ENCODE measurements at regions not wholly inside any gene's neighbourhood (a gene's known extent, or its start where the extent isn't known, plus 50 kb on each side); places are given as distances from the start of the nearest gene placed in this dataset.

- TF ChIP-seq ATF3 (IDR thresholded peaks at IDR 0.05; ENCODE audit: borderline replicate concordance, extremely low read depth, low read depth, low read length) (no peak), POLR2AphosphoS5 (IDR thresholded peaks at IDR 0.05; ENCODE audit: low read length) (no peak), POLR2A (IDR thresholded peaks at IDR 0.05; ENCODE audit: low read depth, low read length) (no peak), CTCF (IDR thresholded peaks at IDR 0.05 in 2 of 3, conservative IDR thresholded peaks at IDR 0.05 in 1 of 3; ENCODE audit: control insufficient read depth in 2 of 3, extremely low read depth in 1 of 3, insufficient read depth in 1 of 3, low read depth in 3 of 3, low read length in 3 of 3) (no peak), RAD51 (IDR thresholded peaks at IDR 0.05) (no peak), MXI1 (IDR thresholded peaks at IDR 0.05; ENCODE audit: low read depth, low read length) (no peak), SMC3 (IDR thresholded peaks at IDR 0.05; ENCODE audit: borderline replicate concordance, low read length) (no peak), ZBTB11 (CRISPR knock-in tag; IDR thresholded peaks at IDR 0.05) (no peak), BMI1 (IDR thresholded peaks at IDR 0.05; ENCODE audit: borderline replicate concordance) (no peak), SUZ12 (IDR thresholded peaks at IDR 0.05; ENCODE audit: unreplicated experiment) (no peak), CEBPZ (IDR thresholded peaks at IDR 0.05; ENCODE audit: low read depth, low read length) (no peak)
Observed at GRCh38 chr2:215554689-215555498, 119.0 kb upstream of the FN1 start.
